ENCODE measurements at regions not wholly inside any gene's neighbourhood (a gene's known extent, or its start where the extent isn't known, plus 50 kb on each side); places are given as distances from the start of the nearest gene placed in this dataset.

GRCh38 chr12:46671102-46671501 is 154.7 kb downstream of the SLC38A4 start:
- Histone ChIP-seq H3K4me3 (ENCODE audit: control insufficient read depth in 1 of 7, extremely low read depth in 1 of 7, insufficient read depth in 4 of 7, low read depth in 2 of 7, low read length in 6 of 7) (no peak overlapping the region), H3K9me3 (ENCODE audit: control extremely low read depth in 1 of 5, control insufficient read depth in 4 of 5, insufficient read depth in 2 of 5, low read depth in 1 of 5, low read length in 4 of 5) (no peaks in the 10 kb centered on the region), H3K4me1 (ENCODE audit: control extremely low read depth in 1 of 4, control insufficient read depth in 4 of 4, insufficient read depth in 4 of 4, low read length in 3 of 4) (no peaks in the 10 kb centered on the region), H3K27me3 (replicated peaks in 2 of 5; ENCODE audit: control insufficient read depth in 4 of 5, insufficient read depth in 5 of 5, low read length in 4 of 5) (no peaks in the 10 kb centered on the region), H3K27ac (ENCODE audit: insufficient read depth in 1 of 2, low read depth in 1 of 2, low read length in 2 of 2, poor library complexity in 1 of 2, severe bottlenecking in 2 of 2) (no peak overlapping the region), H3K36me3 (ENCODE audit: control insufficient read depth in 4 of 4, insufficient read depth in 4 of 4, low read length in 3 of 4) (no peaks in the 10 kb centered on the region)
- CTCF ChIA-PET = no interaction called here
- no peak for DNase-seq
- WGBS (ENCODE audit: insufficient coverage) = 94% methylated on average over 2 of the region's 2 CpGs
- POLR2A ChIA-PET = no interaction called here

DNA sequence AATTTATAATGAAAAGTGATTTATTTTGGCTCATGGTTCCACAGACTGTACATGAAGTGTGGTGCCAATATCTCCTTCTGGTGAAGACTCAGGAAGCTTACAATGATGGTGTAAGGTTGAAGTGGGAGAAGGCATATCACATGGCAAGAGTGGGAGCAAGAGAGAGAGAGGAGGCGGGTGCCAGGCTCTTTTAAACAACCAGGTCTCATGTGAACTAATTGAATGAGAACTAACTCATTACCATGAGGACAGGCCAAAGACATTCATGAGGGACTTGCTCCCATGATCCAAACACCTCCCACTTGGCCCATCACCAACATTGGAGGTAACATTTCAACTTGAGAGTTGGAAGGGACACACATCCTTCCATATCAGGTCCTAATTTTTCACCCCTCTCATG is 155.2 kb downstream of the SLC38A4 start:
- no peak overlapping the region for H3K4me3 ChIP-seq (ENCODE audit: control insufficient read depth in 1 of 7, extremely low read depth in 1 of 7, insufficient read depth in 4 of 7, low read depth in 2 of 7, low read length in 6 of 7)
- ChIA-PET CTCF (no interaction called here), POLR2A (no interaction called here)
- no peaks in the 10 kb centered on the region for H3K9me3 ChIP-seq (ENCODE audit: control extremely low read depth in 1 of 5, control insufficient read depth in 4 of 5, insufficient read depth in 2 of 5, low read depth in 1 of 5, low read length in 4 of 5)
- DNase-seq = no peak
- WGBS (ENCODE audit: insufficient coverage) = 86% methylated on average over 1 of the region's 1 CpG
- no peaks in the 10 kb centered on the region for H3K27me3 ChIP-seq (replicated peaks in 2 of 5; ENCODE audit: control insufficient read depth in 4 of 5, insufficient read depth in 5 of 5, low read length in 4 of 5)
- H3K4me1 ChIP-seq (ENCODE audit: control extremely low read depth in 1 of 4, control insufficient read depth in 4 of 4, insufficient read depth in 4 of 4, low read length in 3 of 4) = no peaks in the 10 kb centered on the region
- no peak overlapping the region for H3K27ac ChIP-seq (ENCODE audit: insufficient read depth in 1 of 2, low read depth in 1 of 2, low read length in 2 of 2, poor library complexity in 1 of 2, severe bottlenecking in 2 of 2)
- no peaks in the 10 kb centered on the region for H3K36me3 ChIP-seq (ENCODE audit: control insufficient read depth in 4 of 4, insufficient read depth in 4 of 4, low read length in 3 of 4)

GRCh38 chr12:46669720-46670119 is 156.1 kb downstream of the SLC38A4 start:
- H3K27ac ChIP-seq (ENCODE audit: insufficient read depth in 1 of 2, low read depth in 1 of 2, low read length in 2 of 2, poor library complexity in 1 of 2, severe bottlenecking in 2 of 2) = no peak overlapping the region
- no peaks in the 10 kb centered on the region for H3K9me3 ChIP-seq (ENCODE audit: control extremely low read depth in 1 of 5, control insufficient read depth in 4 of 5, insufficient read depth in 2 of 5, low read depth in 1 of 5, low read length in 4 of 5)
- peaks cover 0 to 7% (median 6%) of the 10 kb centered on the region in 4 experiments for H3K4me1 ChIP-seq (ENCODE audit: control extremely low read depth in 1 of 4, control insufficient read depth in 4 of 4, insufficient read depth in 4 of 4, low read length in 3 of 4)
- no peak for DNase-seq
- no peak overlapping the region for H3K4me3 ChIP-seq (ENCODE audit: control insufficient read depth in 1 of 7, extremely low read depth in 1 of 7, insufficient read depth in 4 of 7, low read depth in 2 of 7, low read length in 6 of 7)
- WGBS (ENCODE audit: insufficient coverage) = 50% methylated on average over 2 of the region's 2 CpGs
- CTCF ChIA-PET = no interaction called here
- no peaks in the 10 kb centered on the region for H3K27me3 ChIP-seq (replicated peaks in 2 of 5; ENCODE audit: control insufficient read depth in 4 of 5, insufficient read depth in 5 of 5, low read length in 4 of 5)
- H3K36me3 ChIP-seq (ENCODE audit: control insufficient read depth in 4 of 4, insufficient read depth in 4 of 4, low read length in 3 of 4) = no peaks in the 10 kb centered on the region
- POLR2A ChIA-PET = no interaction called here

DNA sequence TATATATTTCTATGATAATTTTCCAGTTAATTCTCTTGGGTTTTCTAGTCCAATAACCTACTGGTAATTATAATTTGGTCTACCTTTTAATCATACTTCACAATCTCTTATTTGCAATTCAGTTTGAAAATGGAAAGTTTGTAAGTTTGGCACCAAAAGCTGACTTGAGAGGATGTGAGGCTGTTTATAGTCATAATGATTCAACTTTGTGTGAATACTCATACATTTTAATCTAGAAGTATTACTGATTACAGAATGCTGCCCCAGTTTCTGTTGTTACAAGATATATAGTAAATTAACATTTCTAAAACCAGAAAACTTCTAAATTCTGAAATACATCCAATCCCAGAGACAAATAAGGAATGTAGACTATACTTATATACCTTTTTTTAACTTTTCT is 158.2 kb downstream of the SLC38A4 start:
- H3K27ac ChIP-seq (ENCODE audit: insufficient read depth in 1 of 2, low read depth in 1 of 2, low read length in 2 of 2, poor library complexity in 1 of 2, severe bottlenecking in 2 of 2) = no peak overlapping the region
- no peaks in the 10 kb centered on the region for H3K36me3 ChIP-seq (ENCODE audit: control insufficient read depth in 4 of 4, insufficient read depth in 4 of 4, low read length in 3 of 4)
- DNase-seq = no peak
- H3K27me3 ChIP-seq (replicated peaks in 2 of 5; ENCODE audit: control insufficient read depth in 4 of 5, insufficient read depth in 5 of 5, low read length in 4 of 5) = no peaks in the 10 kb centered on the region
- CTCF ChIA-PET = no interaction called here
- no peaks in the 10 kb centered on the region for H3K9me3 ChIP-seq (ENCODE audit: control extremely low read depth in 1 of 5, control insufficient read depth in 4 of 5, insufficient read depth in 2 of 5, low read depth in 1 of 5, low read length in 4 of 5)
- H3K4me3 ChIP-seq (ENCODE audit: control insufficient read depth in 1 of 7, extremely low read depth in 1 of 7, insufficient read depth in 4 of 7, low read depth in 2 of 7, low read length in 6 of 7) = no peak overlapping the region
- POLR2A ChIA-PET = interaction anchor here (0.6 kb wide), 1 partner anchor 369 kb away, joined by 3 read pairs; no protein-coding TSS in a partner anchor
- peaks cover 0 to 13% (median 11%) of the 10 kb centered on the region in 4 experiments for H3K4me1 ChIP-seq (ENCODE audit: control extremely low read depth in 1 of 4, control insufficient read depth in 4 of 4, insufficient read depth in 4 of 4, low read length in 3 of 4)

DNA sequence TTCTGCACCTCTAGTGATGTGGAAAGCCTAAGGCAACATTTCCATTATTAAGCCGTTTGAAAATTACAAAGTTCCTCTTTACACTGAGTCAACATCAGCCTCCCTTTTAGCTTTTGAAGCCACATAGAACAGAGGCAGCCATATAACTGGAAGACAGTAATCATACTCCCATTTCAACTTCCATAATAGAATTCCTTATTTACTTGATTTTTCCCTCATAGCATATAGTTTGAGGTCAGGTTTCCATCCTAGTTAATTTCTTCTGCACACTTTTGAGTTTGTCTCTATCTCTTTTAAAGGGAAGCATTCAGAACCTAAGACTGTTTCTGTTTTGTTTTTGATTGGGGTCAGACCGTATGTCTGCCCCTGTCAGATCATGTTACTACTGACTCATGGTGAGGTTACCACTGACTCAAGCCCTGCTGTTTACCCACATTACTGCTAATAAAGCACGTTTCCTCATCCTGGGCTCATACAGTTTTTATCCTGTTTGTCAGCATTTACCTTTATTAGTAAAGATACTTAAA is 161.0 kb downstream of the SLC38A4 start:
- H3K9me3 ChIP-seq (ENCODE audit: control extremely low read depth in 1 of 5, control insufficient read depth in 4 of 5, insufficient read depth in 2 of 5, low read depth in 1 of 5, low read length in 4 of 5) = no peaks in the 10 kb centered on the region
- peak overlapping the region in 1 of 2 experiments; percentile 64 for H3K27ac ChIP-seq (ENCODE audit: insufficient read depth in 1 of 2, low read depth in 1 of 2, low read length in 2 of 2, poor library complexity in 1 of 2, severe bottlenecking in 2 of 2)
- peak; percentile 62 to 94 (median 89) for DNase-seq
- H3K4me3 ChIP-seq (ENCODE audit: control insufficient read depth in 1 of 7, extremely low read depth in 1 of 7, insufficient read depth in 4 of 7, low read depth in 2 of 7, low read length in 6 of 7) = peak overlapping the region in 5 of 7 experiments; percentile 6 to 53 (median 15)
- ChIA-PET CTCF (interaction anchor here (0.9 to 1.8 kb wide), 3 partner anchors 12 to 353 kb away, joined by 3 to 9 read pairs (median 3); no protein-coding TSS in a partner anchor), POLR2A (no interaction called here)
- peaks cover 14 to 32% (median 27%) of the 10 kb centered on the region in 4 experiments for H3K4me1 ChIP-seq (ENCODE audit: control extremely low read depth in 1 of 4, control insufficient read depth in 4 of 4, insufficient read depth in 4 of 4, low read length in 3 of 4)
- no peaks in the 10 kb centered on the region for H3K36me3 ChIP-seq (ENCODE audit: control insufficient read depth in 4 of 4, insufficient read depth in 4 of 4, low read length in 3 of 4)
- no peaks in the 10 kb centered on the region for H3K27me3 ChIP-seq (replicated peaks in 2 of 5; ENCODE audit: control insufficient read depth in 4 of 5, insufficient read depth in 5 of 5, low read length in 4 of 5)
- WGBS (ENCODE audit: insufficient coverage) = 0% methylated on average over 3 of the region's 3 CpGs

DNA sequence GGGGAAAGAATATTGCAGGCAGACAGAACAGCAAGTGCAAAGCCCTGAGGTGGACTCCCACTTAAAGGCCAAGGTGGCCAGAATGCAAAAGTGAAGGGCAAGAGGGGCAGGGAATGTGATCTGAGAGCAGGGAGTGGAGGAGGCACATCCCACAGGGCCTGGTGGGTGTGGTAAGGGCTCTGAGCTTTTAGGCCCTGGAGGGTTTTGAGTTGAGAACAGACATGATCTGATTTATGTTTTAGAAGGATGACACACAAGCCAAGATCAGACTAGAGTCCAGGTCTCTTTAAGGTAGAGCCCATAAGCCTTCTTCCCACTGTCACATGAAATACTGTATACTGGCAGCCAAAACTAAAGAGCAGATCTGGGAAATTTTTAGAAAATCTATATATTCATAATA is 162.5 kb downstream of the SLC38A4 start:
- ChIA-PET CTCF (interaction anchor here (1.3 to 1.8 kb wide), 2 partner anchors 10 to 13 kb away, joined by 4 to 9 read pairs; no protein-coding TSS in a partner anchor), POLR2A (no interaction called here)
- H3K9me3 ChIP-seq (ENCODE audit: control extremely low read depth in 1 of 5, control insufficient read depth in 4 of 5, insufficient read depth in 2 of 5, low read depth in 1 of 5, low read length in 4 of 5) = no peaks in the 10 kb centered on the region
- H3K36me3 ChIP-seq (ENCODE audit: control insufficient read depth in 4 of 4, insufficient read depth in 4 of 4, low read length in 3 of 4) = no peaks in the 10 kb centered on the region
- H3K4me3 ChIP-seq (ENCODE audit: control insufficient read depth in 1 of 7, extremely low read depth in 1 of 7, insufficient read depth in 4 of 7, low read depth in 2 of 7, low read length in 6 of 7) = no peak overlapping the region
- no peaks in the 10 kb centered on the region for H3K27me3 ChIP-seq (replicated peaks in 2 of 5; ENCODE audit: control insufficient read depth in 4 of 5, insufficient read depth in 5 of 5, low read length in 4 of 5)
- H3K27ac ChIP-seq (ENCODE audit: insufficient read depth in 1 of 2, low read depth in 1 of 2, low read length in 2 of 2, poor library complexity in 1 of 2, severe bottlenecking in 2 of 2) = no peak overlapping the region
- no peak for DNase-seq
- H3K4me1 ChIP-seq (ENCODE audit: control extremely low read depth in 1 of 4, control insufficient read depth in 4 of 4, insufficient read depth in 4 of 4, low read length in 3 of 4) = peaks cover 22 to 45% (median 39%) of the 10 kb centered on the region in 4 experiments

DNA sequence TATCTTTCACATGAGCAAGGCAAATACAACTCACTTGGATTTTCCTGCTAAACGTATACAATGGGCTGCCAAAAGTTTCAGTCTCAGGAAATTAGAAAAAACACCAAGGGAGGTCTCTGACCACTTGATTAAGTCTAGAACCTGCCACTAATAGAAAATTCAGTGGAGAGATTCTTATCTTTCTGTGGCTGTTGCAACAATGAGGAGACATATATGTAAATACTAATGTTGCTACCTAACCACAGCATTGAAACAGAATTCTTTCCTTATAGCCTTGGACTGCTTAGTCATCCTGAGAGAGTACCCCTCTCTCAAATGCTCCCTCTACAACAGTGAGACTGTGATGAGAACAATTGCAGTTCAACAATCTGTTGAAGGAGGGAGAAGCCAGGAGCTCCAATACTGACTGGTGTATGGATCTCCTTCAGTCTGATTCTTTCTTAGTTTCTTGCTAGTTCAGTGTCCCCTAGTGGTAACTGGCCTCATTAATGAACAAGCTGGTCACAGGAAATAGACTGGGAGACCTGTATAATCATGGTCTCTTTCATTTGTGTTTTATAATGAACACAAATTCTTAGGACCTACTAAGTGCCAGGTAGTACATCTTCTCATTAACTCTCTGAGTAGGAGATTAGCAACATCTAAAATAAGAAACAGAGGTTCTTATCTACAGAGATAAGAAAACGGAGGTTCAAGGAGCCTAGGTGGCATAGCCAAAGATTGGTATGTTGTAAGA is 164.5 kb downstream of the SLC38A4 start:
- CTCF ChIA-PET = interaction anchor here (0.6 to 1.4 kb wide), 6 partner anchors 11 to 591 kb away, joined by 3 to 6 read pairs (median 4); no protein-coding TSS in a partner anchor
- peak; percentile 83 to 88 (median 84) for DNase-seq
- no peaks in the 10 kb centered on the region for H3K36me3 ChIP-seq (ENCODE audit: control insufficient read depth in 4 of 4, insufficient read depth in 4 of 4, low read length in 3 of 4)
- POLR2A ChIA-PET = interaction anchor here (0.5 to 1.1 kb wide), 2 partner anchors 277 to 521 kb away, joined by 3 to 4 read pairs; no protein-coding TSS in a partner anchor
- peaks cover 22 to 48% (median 40%) of the 10 kb centered on the region in 4 experiments for H3K4me1 ChIP-seq (ENCODE audit: control extremely low read depth in 1 of 4, control insufficient read depth in 4 of 4, insufficient read depth in 4 of 4, low read length in 3 of 4)
- peak overlapping the region in 1 of 2 experiments; percentile 60 for H3K27ac ChIP-seq (ENCODE audit: insufficient read depth in 1 of 2, low read depth in 1 of 2, low read length in 2 of 2, poor library complexity in 1 of 2, severe bottlenecking in 2 of 2)
- H3K4me3 ChIP-seq (ENCODE audit: control insufficient read depth in 1 of 7, extremely low read depth in 1 of 7, insufficient read depth in 4 of 7, low read depth in 2 of 7, low read length in 6 of 7) = peak overlapping the region in 5 of 7 experiments; percentile 14 to 66 (median 33)
- WGBS (ENCODE audit: insufficient coverage) = 29% methylated on average over 2 of the region's 2 CpGs
- no peaks in the 10 kb centered on the region for H3K9me3 ChIP-seq (ENCODE audit: control extremely low read depth in 1 of 5, control insufficient read depth in 4 of 5, insufficient read depth in 2 of 5, low read depth in 1 of 5, low read length in 4 of 5)
- no peaks in the 10 kb centered on the region for H3K27me3 ChIP-seq (replicated peaks in 2 of 5; ENCODE audit: control insufficient read depth in 4 of 5, insufficient read depth in 5 of 5, low read length in 4 of 5)
